ENCODE measurements at regions not wholly inside any gene's neighbourhood (a gene's known extent, or its start where the extent isn't known, plus 50 kb on each side); places are given as distances from the start of the nearest gene placed in this dataset.

GRCh38 chr9:126125177-126125576, 201.5 kb upstream of the MVB12B start:
- H3K4me2 ChIP-seq (ENCODE audit: insufficient read depth, low read length) = no peak overlapping the region
- ChIA-PET POLR2A (no interaction called here), CTCF (no interaction called here)
- H3K4me1 ChIP-seq (ENCODE audit: control insufficient read depth, extremely low read depth, insufficient read depth, low read length) = no peaks in the 10 kb centered on the region
- BruUV-seq (replicated peaks) = no TSS peak
- H3K36me3 ChIP-seq (ENCODE audit: control insufficient read depth in 2 of 2, extremely low read depth in 1 of 2, insufficient read depth in 2 of 2, low read length in 2 of 2) = no peaks in the 10 kb centered on the region
- FAIRE-seq (no peak), DNase-seq (ENCODE audit: low read depth, low spot score) (no peak)
- no peak overlapping the region for H3K9ac ChIP-seq (replicated peaks; ENCODE audit: extremely low read depth, insufficient read depth, low read length)
- TF ChIP-seq MAX (IDR thresholded peaks at IDR 0.05; ENCODE audit: insufficient read depth, insufficient read length) = no peak
- TF ChIP-seq GATA2 (IDR thresholded peaks at IDR 0.05; ENCODE audit: insufficient read depth, insufficient read length, low read depth, low read length) = no peak
- TF ChIP-seq EZH2 (IDR thresholded peaks at IDR 0.05; ENCODE audit: borderline replicate concordance, low read depth, low read length, severe bottlenecking) = no peak
- no peak for TF ChIP-seq MYC (IDR thresholded peaks at IDR 0.05; ENCODE audit: low read depth, low read length)
- no peak for TF ChIP-seq CTCF (IDR thresholded peaks at IDR 0.05; ENCODE audit: extremely low read depth in 1 of 2, insufficient read depth in 1 of 2, low read depth in 1 of 2, low read length in 2 of 2)
- no peak for TF ChIP-seq POLR2AphosphoS5 (IDR thresholded peaks at IDR 0.05; ENCODE audit: insufficient read depth, low read depth, low read length)
- no peak for TF ChIP-seq POLR2A (IDR thresholded peaks at IDR 0.05; ENCODE audit: low read depth, low read length)
- no peak for TF ChIP-seq JUN (IDR thresholded peaks at IDR 0.05; ENCODE audit: borderline replicate concordance, insufficient read depth, insufficient read length, low read depth)
- TF ChIP-seq FOS (IDR thresholded peaks at IDR 0.05; ENCODE audit: borderline replicate concordance, insufficient read depth, low read length) = no peak
- dilution Hi-C loops (cut with MboI; ENCODE audit: extremely low pct_ligation_motif_present, low sequenced_read_pairs) (no loop called here), intact Hi-C loops (cut with micrococcal nuclease) (no loop called here)
- H3K79me2 ChIP-seq (ENCODE audit: control insufficient read depth, insufficient read depth, low read length) = no peaks in the 10 kb centered on the region
- H3K27me3 ChIP-seq (ENCODE audit: control insufficient read depth in 2 of 2, insufficient read depth in 2 of 2, low read length in 2 of 2) = peaks cover 0 to 2% of the 10 kb centered on the region in 2 experiments
- H3K9me3 ChIP-seq (replicated peaks; ENCODE audit: control insufficient read depth, insufficient read depth, low read length) = no peaks in the 10 kb centered on the region
- no peaks in the 10 kb centered on the region for H3K9me1 ChIP-seq (replicated peaks; ENCODE audit: control insufficient read depth, extremely low read depth, insufficient read depth, low read length)
- no peak overlapping the region for H2AFZ ChIP-seq (ENCODE audit: low read depth, low read length)
- no peak overlapping the region for H3K27ac ChIP-seq (ENCODE audit: insufficient read depth, low read depth, low read length)
- H3K4me3 ChIP-seq (replicated peaks in 1 of 3; ENCODE audit: insufficient read depth in 1 of 3, low read depth in 1 of 3, low read length in 3 of 3) = no peak overlapping the region
- no peaks in the 10 kb centered on the region for H4K20me1 ChIP-seq (replicated peaks; ENCODE audit: control insufficient read depth, extremely low read depth, insufficient read depth, low read length)

Measured in endothelial cell of umbilical vein (primary cell).